ENCODE measurements at regions not wholly inside any gene's neighbourhood (a gene's known extent, or its start where the extent isn't known, plus 50 kb on each side); places are given as distances from the start of the nearest gene placed in this dataset.

GRCh38 chr12:24741216-24741615 is 207.7 kb downstream of the BCAT1 start:
- TF ChIP-seq EZH2 (IDR thresholded peaks at IDR 0.05; ENCODE audit: low read length) = no peak
- TF ChIP-seq CTCF (optimal IDR thresholded peaks at IDR 0.05 in 1 of 3, IDR thresholded peaks at IDR 0.05 in 1 of 3, conservative IDR thresholded peaks at IDR 0.05 in 1 of 3; ENCODE audit: extremely low read depth in 1 of 3, insufficient read depth in 2 of 3, low read length in 3 of 3) = no peak

Data from keratinocyte (primary cell).